ENCODE measurements at regions not wholly inside any gene's neighbourhood (a gene's known extent, or its start where the extent isn't known, plus 50 kb on each side); places are given as distances from the start of the nearest gene placed in this dataset.

DNA sequence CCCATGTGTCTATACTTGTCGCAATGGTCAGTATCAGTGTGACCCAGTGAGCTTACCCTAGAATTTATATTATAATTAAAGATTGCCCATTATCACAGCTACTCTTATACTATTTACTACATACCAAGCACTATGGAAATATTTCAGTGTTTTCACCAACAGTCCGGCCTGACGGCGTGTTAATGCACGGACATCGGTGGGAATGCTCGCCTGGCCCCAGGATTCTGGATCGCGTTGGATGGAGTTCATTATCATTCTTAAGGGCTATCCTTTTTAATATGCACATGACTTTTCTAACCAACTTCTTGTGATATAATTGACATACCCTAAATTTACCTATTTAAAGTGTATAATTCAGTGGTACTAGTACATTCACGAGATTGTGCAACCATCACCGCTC lies 51.8 kb upstream of the AFDN start:
- no peak for DNase-seq (ENCODE audit: low read depth)

GRCh38 chr6:167776906-167777627 lies 49.6 kb upstream of the AFDN start:
- no peak for DNase-seq (ENCODE audit: low read depth)

All from stimulated activated CD8-positive, alpha-beta memory T cell treated with anti-CD3 and anti-CD28 coated beads, Interleukin-15, amount 100 ng/mL, for 24 hours (primary cell).